Heart left ventricle (tissue), 16 donors: ENCODE measurements at regions not wholly inside any gene's neighbourhood (a gene's known extent, or its start where the extent isn't known, plus 50 kb on each side); places are given as distances from the start of the nearest gene placed in this dataset.

ENCODE experiments used
- ATAC-seq, 4 donors: fragments of 200-7000 bp; cut with Tn5 transposase; one replicate each; pipeline ENCODE4 v1.9.1; 2020 to 2022; ENCODE audit warnings: moderate library complexity in 4 of 4, mild to moderate bottlenecking in 3 of 4, moderate number of reproducible peaks in 1 of 4
- DNase-seq, 5 donors: peaks; one replicate each; pipeline ENCODE4 v3.0.0-alpha.2; 2020
- H3K27ac ChIP-seq, 12 donors: fragments of 200-600 bp; sonication (generic) in 4 of 12; one replicate each; pipeline versions ENCODE4 v1.5.0 to v1.8.0; 2016 to 2022; ENCODE audit warnings: mild to moderate bottlenecking in 2 of 12
- H3K27me3 ChIP-seq, 9 donors: fragments of 200-600 bp; sonication (generic) in 2 of 9; one replicate each; pipeline versions ENCODE4 v1.5.1 to v1.8.0; 2016 to 2022; ENCODE audit warnings: mild to moderate bottlenecking in 3 of 9
- H3K36me3 ChIP-seq, 9 donors: fragments of 200-600 bp; sonication (generic) in 2 of 9; one replicate each; pipeline versions ENCODE4 v1.5.0 to v1.8.0; 2018 to 2022; ENCODE audit warnings: mild to moderate bottlenecking in 2 of 9
- H3K4me1 ChIP-seq, 12 donors: fragments of 200-600 bp; sonication (generic) in 4 of 12; one replicate each; pipeline versions ENCODE4 v1.5.0 to v1.8.0; 2016 to 2022; ENCODE audit warnings: mild to moderate bottlenecking in 3 of 12
- H3K4me3 ChIP-seq, 12 donors: fragments of 200-600 bp; sonication (generic) in 4 of 12; one replicate each; pipeline versions ENCODE4 v1.5.0 to v1.8.0; 2017 to 2022; ENCODE audit warnings: mild to moderate bottlenecking in 9 of 12, moderate library complexity in 4 of 12
- H3K9me3 ChIP-seq, 12 donors: fragments of 200-600 bp; sonication (generic) in 4 of 12; one replicate each; pipeline versions ENCODE4 v1.5.0 to v1.8.0; 2016 to 2022; ENCODE audit warnings: mild to moderate bottlenecking in 1 of 12
- POLR2A ChIP-seq, 2 donors: fragments of 450-650 bp; IDR thresholded peaks; one replicate each; pipeline ENCODE4 v1.6.1; 2017; ENCODE audit warnings: antibody characterized with exemption in 2 of 2, mild to moderate bottlenecking in 2 of 2, moderate library complexity in 2 of 2
- WGBS, 4 donors: extraction: QIAGEN DNeasy Blood & Tissue Kit in 2 of 4; methylation state at CpG; one replicate each; pipeline versions ENCODE4 v1.1.5 to v1.1.7; 2013 to 2018; 5-methylcytosine and 5-hydroxymethylcytosine counted together
- intact Hi-C, 10 donors: fragments of 100-400 bp; cut with DNase I; formaldehyde crosslinking; loops; one replicate each; pipeline versions ENCODE4 v1.11.1 to v1.14.2; 2022
- TF ChIP-seq, protein P1 (sequence below), 12 donors: fragments of 200-600 bp; sonication (generic) in 4 of 12; IDR thresholded peaks; one replicate each; pipeline versions ENCODE4 v1.5.0 to v1.8.0; 2018 to 2022; ENCODE audit warnings: antibody characterized with exemption in 12 of 12, mild to moderate bottlenecking in 5 of 12
- donor health status: ischemic (EF 13 %, LVEDD 7.1; RV severe dilation, severe dysfunction).
- donor health status: healthy with polysubstance abuse.
- donor health status: DM: no; HTN: yes; CAD: no.
- donor health status: DM: no; HTN: no; CAD: no.
- donor health status: ischemic (EF 25% LVEDD 6.9; RV normal size, moderate dysfunction).
- donor health status: ischemic (EF 25% LVEDD 5.7; RV mildly dilated, moderate dysfunction).
- donor health status: healthy.
- donor health status: DM: yes; HTN: yes; CAD: no.
- donor health status: ischemic (EF 35%, LVEDD 5.7; RV mildly dilated, moderate dysfunction).
- donor health status: nonischemic (EF 11% LVEDD 7.7; RV severe dilation, severe dysfunction).
- donor health status: DM: yes; HTN: yes; CAD: no.
- donor health status: PGD.
- donor health status: ischemic (EF 29% LVEDD 5.4; RV normal size, mild dysfunction).
- donor health status: nonischemic (EF 23%, LVEDD 6.1; RV moderate dilation, normal function).

GRCh38 chr11:70582886-70583641 is 184.7 kb downstream of the CTTN start:
- Histone ChIP-seq H3K4me1 (no peaks in the 10 kb centered on the region), H3K4me3 (no peak overlapping the region), H3K36me3 (no peaks in the 10 kb centered on the region), H3K9me3 (no peaks in the 10 kb centered on the region), H3K27me3 (no peaks in the 10 kb centered on the region), H3K27ac (no peak overlapping the region)
- WGBS, 4 donors, result 72 to 84% (median 78%) methylated on average over 13 to 15 of the region's 15 CpGs
- ATAC-seq (no peak), DNase-seq (peak in 1 of 5 donors; percentile 20)
- TF ChIP-seq, protein P1, sequence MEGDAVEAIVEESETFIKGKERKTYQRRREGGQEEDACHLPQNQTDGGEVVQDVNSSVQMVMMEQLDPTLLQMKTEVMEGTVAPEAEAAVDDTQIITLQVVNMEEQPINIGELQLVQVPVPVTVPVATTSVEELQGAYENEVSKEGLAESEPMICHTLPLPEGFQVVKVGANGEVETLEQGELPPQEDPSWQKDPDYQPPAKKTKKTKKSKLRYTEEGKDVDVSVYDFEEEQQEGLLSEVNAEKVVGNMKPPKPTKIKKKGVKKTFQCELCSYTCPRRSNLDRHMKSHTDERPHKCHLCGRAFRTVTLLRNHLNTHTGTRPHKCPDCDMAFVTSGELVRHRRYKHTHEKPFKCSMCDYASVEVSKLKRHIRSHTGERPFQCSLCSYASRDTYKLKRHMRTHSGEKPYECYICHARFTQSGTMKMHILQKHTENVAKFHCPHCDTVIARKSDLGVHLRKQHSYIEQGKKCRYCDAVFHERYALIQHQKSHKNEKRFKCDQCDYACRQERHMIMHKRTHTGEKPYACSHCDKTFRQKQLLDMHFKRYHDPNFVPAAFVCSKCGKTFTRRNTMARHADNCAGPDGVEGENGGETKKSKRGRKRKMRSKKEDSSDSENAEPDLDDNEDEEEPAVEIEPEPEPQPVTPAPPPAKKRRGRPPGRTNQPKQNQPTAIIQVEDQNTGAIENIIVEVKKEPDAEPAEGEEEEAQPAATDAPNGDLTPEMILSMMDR (IDR thresholded peaks at IDR 0.05), result no peak
- TF ChIP-seq POLR2A (IDR thresholded peaks at IDR 0.05), result no peak
- intact Hi-C loops, result no loop called here

DNA sequence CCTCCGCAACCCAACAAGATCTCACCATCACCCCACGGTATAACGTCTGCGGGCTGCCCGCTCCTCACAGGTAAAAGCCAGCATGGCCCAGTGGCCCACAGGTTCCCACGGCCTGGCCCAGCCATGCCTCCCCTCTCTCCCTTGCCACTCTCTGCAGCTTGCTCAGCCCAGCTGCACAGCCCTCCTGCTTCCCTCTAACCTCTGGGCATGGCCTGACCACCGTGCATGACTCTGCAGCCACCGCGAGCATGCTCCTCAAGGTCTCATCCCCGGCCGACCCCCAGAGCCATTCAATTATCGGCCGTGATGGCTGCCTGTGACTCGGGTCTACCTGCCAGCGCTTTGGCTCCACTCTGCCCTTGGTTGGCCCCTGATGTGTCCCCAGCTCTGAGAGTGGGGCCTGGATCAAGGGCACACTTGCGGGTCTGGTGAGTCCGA is 185.5 kb downstream of the CTTN start:
- no peaks in the 10 kb centered on the region for H3K4me1 ChIP-seq
- H3K36me3 ChIP-seq, result no peaks in the 10 kb centered on the region
- TF ChIP-seq POLR2A (IDR thresholded peaks at IDR 0.05), result no peak
- TF ChIP-seq, protein P1 (IDR thresholded peaks at IDR 0.05), result no peak
- H3K4me3 ChIP-seq, result no peak overlapping the region
- ATAC-seq (no peak), DNase-seq (peak in 1 of 5 donors; percentile 37)
- H3K27me3 ChIP-seq, result no peaks in the 10 kb centered on the region
- H3K9me3 ChIP-seq, result no peaks in the 10 kb centered on the region
- intact Hi-C loops, result no loop called here
- 87 to 92% (median 89%) methylated on average over 17 of the region's 17 CpGs for WGBS, 4 donors
- no peak overlapping the region for H3K27ac ChIP-seq

DNA sequence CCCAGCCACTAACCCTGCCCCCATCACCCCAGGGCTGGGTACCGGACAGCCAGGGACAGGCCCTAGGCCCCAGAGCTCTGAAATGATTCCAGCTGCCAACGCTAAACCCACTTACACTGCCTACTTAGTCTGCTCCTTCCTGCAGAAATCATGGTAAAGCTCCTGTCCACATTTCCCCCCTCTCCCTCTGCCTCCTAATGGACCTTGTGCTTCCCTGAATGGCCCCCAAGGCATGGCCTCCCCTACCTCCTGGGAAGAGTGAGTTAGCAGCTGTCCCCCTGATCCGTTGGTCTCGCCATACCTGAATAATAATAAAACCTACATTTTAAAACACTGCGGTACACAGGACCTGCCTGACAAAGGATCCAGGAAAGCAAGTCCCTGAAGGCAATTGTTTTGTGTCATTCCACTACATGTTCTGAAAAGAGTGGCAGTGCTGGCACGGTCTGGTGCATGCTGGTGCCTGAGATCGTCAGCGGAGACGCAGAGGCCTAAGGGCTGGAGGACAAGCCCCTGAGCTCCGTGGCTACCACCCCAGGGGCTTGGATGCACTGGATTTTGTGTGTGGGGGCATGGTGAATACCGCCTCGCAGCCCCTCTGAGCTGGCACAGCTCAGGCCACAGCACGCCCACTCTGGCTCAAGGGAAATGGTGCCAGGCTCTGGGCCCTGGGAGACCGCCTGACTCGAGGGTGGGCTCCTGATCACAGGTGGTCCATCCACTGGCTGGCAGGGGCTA is 186.3 kb downstream of the CTTN start:
- H3K4me3 ChIP-seq, result no peak overlapping the region
- WGBS, 4 donors, result 74 to 84% (median 80%) methylated on average over 8 to 15 of the region's 15 CpGs
- no peaks in the 10 kb centered on the region for H3K36me3 ChIP-seq
- no peak for ATAC-seq
- H3K27ac ChIP-seq, result no peak overlapping the region
- H3K4me1 ChIP-seq, result no peaks in the 10 kb centered on the region
- peaks cover 0 to 5% (median 0%) of the 10 kb centered on the region in 12 donors for H3K9me3 ChIP-seq
- DNase-seq, result peak in 1 of 5 donors; percentile 30
- intact Hi-C loops, result no loop called here
- TF ChIP-seq, protein P1 (IDR thresholded peaks at IDR 0.05), result no peak
- no peak for TF ChIP-seq POLR2A (IDR thresholded peaks at IDR 0.05)
- no peaks in the 10 kb centered on the region for H3K27me3 ChIP-seq

- Histone ChIP-seq H3K27ac (no peak overlapping the region), H3K4me1 (no peaks in the 10 kb centered on the region), H3K4me3 (no peak overlapping the region), H3K27me3 (no peaks in the 10 kb centered on the region), H3K36me3 (no peaks in the 10 kb centered on the region), H3K9me3 (peaks cover 0 to 5% (median 0%) of the 10 kb centered on the region in 12 donors)
- DNase-seq (no peak), ATAC-seq (no peak)
- no peak for TF ChIP-seq POLR2A (IDR thresholded peaks at IDR 0.05)
- TF ChIP-seq, protein P1 (IDR thresholded peaks at IDR 0.05), result no peak
- 65 to 88% (median 70%) methylated on average over 1 of the region's 1 CpG for WGBS, 4 donors
- intact Hi-C loops, result no loop called here
Observed at GRCh38 chr11:70585236-70585545, 186.9 kb downstream of the CTTN start.
